K562 (cell line): ENCODE measurements at regions not wholly inside any gene's neighbourhood (a gene's known extent, or its start where the extent isn't known, plus 50 kb on each side); places are given as distances from the start of the nearest gene placed in this dataset.

Experiments
- ATAC-seq: fragments of 200-7000 bp; cut with Tn5 transposase; 3 replicates; pipeline ENCODE4 v1.9.1; 2020; ENCODE audit warnings: moderate library complexity
- BruUV-seq: library from RNA; stranded (reverse); fragments of 400-500 nt; replicated peaks from 2 replicates; lab custom pipeline; 2021; lab: Mats Ljungman, UMichigan
- CTCF ChIA-PET: fragments of 300-600 bp; formaldehyde crosslinking; extraction: SDS; loops from one replicate; lab custom pipeline; 2021; ENCODE audit warnings: low intra/inter-chr PET ratio; lab: Yijun Ruan, JAX
- POLR2A ChIA-PET: fragments of 300-600, 350-650 bp; sonication (Branson Sonifier 250); formaldehyde crosslinking; extraction: SDS; loops from one replicate; lab custom pipeline; 2021; ENCODE audit warnings: antibody characterized with exemption, inconsistent platforms; lab: Yijun Ruan, JAX
- DNase-seq, 4 experiments: peaks; one replicate each; pipeline versions ENCODE4 v3.0.0 to v3.0.0-alpha.2; 2011 to 2018; ENCODE audit warnings: low spot score in 3 of 4, mixed read lengths in 3 of 4; ENCODE audit errors: extremely low read depth in 1 of 4
- FAIRE-seq: peaks from 2 replicates; lab custom pipeline; 2011; peaks lifted over from hg19 to GRCh38; lab: Jason Lieb, UNC
- H2AFZ ChIP-seq: 2 replicates; pipeline ENCODE4 v1.6.0; 2011; ENCODE audit warnings: low read depth, low read length, control low read depth, inconsistent platforms
- H3K27ac ChIP-seq: fragments of 200-600 bp; 3 replicates; pipeline ENCODE4 v1.8.0; 2011; ENCODE audit warnings: low read depth, mild to moderate bottlenecking, control low read depth, inconsistent platforms, low read length, moderate library complexity, mixed read lengths; ENCODE audit errors: extremely low read depth
- H3K27me3 ChIP-seq, 2 experiments: fragments of 300-600 bp in 1 of 2; 2 replicates in 1 of 2; 3 replicates in 1 of 2; pipeline versions ENCODE4 v1.6.0 to v1.8.0; 2011; ENCODE audit warnings: inconsistent platforms in 2 of 2, low read length in 2 of 2, mild to moderate bottlenecking in 1 of 2, mixed read lengths in 1 of 2, moderate library complexity in 1 of 2; ENCODE audit not compliant: control insufficient read depth in 2 of 2, insufficient read depth in 2 of 2
- H3K36me3 ChIP-seq: fragments of 300-600 bp; 3 replicates; pipeline ENCODE4 v1.8.0; 2011; ENCODE audit warnings: mild to moderate bottlenecking, low read length, inconsistent platforms; ENCODE audit not compliant: control insufficient read depth, insufficient read depth
- H3K4me1 ChIP-seq, 2 experiments: fragments of 200-600 bp in 1 of 2; replicated peaks in 1 of 2; 2 replicates in 1 of 2; 3 replicates in 1 of 2; pipeline versions ENCODE4 v1.5.1 to v1.8.0; 2011; ENCODE audit warnings: inconsistent platforms in 2 of 2, low read length in 2 of 2, mild to moderate bottlenecking in 1 of 2, mixed read lengths in 1 of 2, moderate library complexity in 1 of 2; ENCODE audit not compliant: control insufficient read depth in 2 of 2, insufficient read depth in 2 of 2
- H3K4me2 ChIP-seq: 2 replicates; pipeline ENCODE4 v1.6.1; 2011; ENCODE audit warnings: low read length, control low read depth, inconsistent platforms, mixed read lengths; ENCODE audit not compliant: insufficient read depth
- H3K4me3 ChIP-seq: fragments of 200-600 bp; sonication (generic), shearing (Covaris generic); 2 replicates; pipeline ENCODE4 v1.5.1; 2016; ENCODE audit warnings: control low read depth, inconsistent platforms
- H3K79me2 ChIP-seq: fragments of 200-600 bp; 3 replicates; pipeline ENCODE4 v1.8.0; 2011; ENCODE audit warnings: low read length, inconsistent platforms; ENCODE audit not compliant: control insufficient read depth, insufficient read depth
- H3K9ac ChIP-seq, 2 experiments: 2 replicates each; pipeline versions ENCODE4 v1.6.0 to v1.6.1; 2011; ENCODE audit warnings: low read depth in 2 of 2, low read length in 2 of 2, control low read depth in 1 of 2, inconsistent platforms in 1 of 2, mild to moderate bottlenecking in 1 of 2, mixed read lengths in 1 of 2; ENCODE audit not compliant: insufficient read depth in 1 of 2
- H3K9me1 ChIP-seq: one replicate; pipeline ENCODE4 v1.6.0; 2011; ENCODE audit warnings: inconsistent platforms, mild to moderate bottlenecking, low read length, moderate library complexity; ENCODE audit not compliant: control insufficient read depth, insufficient read depth
- H3K9me3 ChIP-seq: replicated peaks from 2 replicates; pipeline ENCODE4 v1.5.1; 2011; ENCODE audit warnings: low read depth, low read length, inconsistent platforms; ENCODE audit not compliant: control insufficient read depth, insufficient read depth
- H4K20me1 ChIP-seq: replicated peaks from 2 replicates; pipeline ENCODE4 v1.6.1; 2011; ENCODE audit warnings: low read length, inconsistent platforms, mixed read lengths; ENCODE audit not compliant: control insufficient read depth, insufficient read depth
- BDP1 ChIP-seq: IDR thresholded peaks from 3 replicates; pipeline ENCODE4 v1.6.1; 2011; ENCODE audit not compliant: insufficient read length, insufficient read depth
- MLLT1 ChIP-seq, 2 experiments: fragments of 450-650 bp; IDR thresholded peaks; 2 replicates each; pipeline ENCODE4 v1.6.1; 2016
- MTA1 ChIP-seq: fragments of 450-650 bp; IDR thresholded peaks from 2 replicates; pipeline ENCODE4 v1.6.1; 2017; ENCODE audit warnings: borderline replicate concordance
- NFRKB ChIP-seq: fragments of 450-650 bp; IDR thresholded peaks from 2 replicates; pipeline ENCODE4 v1.6.1; 2016; ENCODE audit warnings: low read depth
- PBX2 ChIP-seq, 2 experiments: IDR thresholded peaks in 1 of 2; conservative IDR thresholded peaks in 1 of 2; 2 replicates each; pipeline ENCODE4 v1.6.1; 2016; ENCODE audit warnings: low read depth in 2 of 2, mild to moderate bottlenecking in 1 of 2, missing compliant biosample characterization in 1 of 2, missing genetic modification characterization in 1 of 2, moderate library complexity in 1 of 2
- SIN3B ChIP-seq: fragments of 450-650 bp; IDR thresholded peaks from 2 replicates; pipeline ENCODE4 v1.6.1; 2017; ENCODE audit warnings: low read depth, mild to moderate bottlenecking, moderate library complexity
- SMARCC2 ChIP-seq: fragments of 450-650 bp; IDR thresholded peaks from 2 replicates; pipeline ENCODE4 v1.6.1; 2017; ENCODE audit warnings: antibody characterized with exemption, moderate library complexity, mild to moderate bottlenecking, low read depth
- SRSF7 ChIP-seq: fragments of 200-400 bp; formaldehyde crosslinking; optimal IDR thresholded peaks from 2 replicates; pipeline ENCODE3; 2017; ENCODE audit warnings: mild to moderate bottlenecking, low read depth, low read length
- TCFL5 ChIP-seq: fragments of 250-450 bp; sonication (Bioruptor Pico); conservative IDR thresholded peaks from 2 replicates; pipeline ENCODE4 v1.6.1; 2021; ENCODE audit warnings: mild to moderate bottlenecking, moderate library complexity, matching md5 sums
- TEAD2 ChIP-seq: fragments of 450-650 bp; IDR thresholded peaks from 2 replicates; pipeline ENCODE4 v1.6.1; 2016; ENCODE audit warnings: missing genetic modification characterization, control low read depth, missing compliant biosample characterization
- TFAM ChIP-seq: fragments of 250-450 bp; sonication (Bioruptor Pico); conservative IDR thresholded peaks from 2 replicates; pipeline ENCODE4 v1.5.0; 2021; ENCODE audit warnings: mild to moderate bottlenecking, moderate library complexity
- ZFP91 ChIP-seq: sonication (generic); formaldehyde crosslinking; IDR thresholded peaks from 2 replicates; pipeline ENCODE4 v1.8.0; 2022; ENCODE audit warnings: mild to moderate bottlenecking, missing genetic modification reagents
- ZNF280A ChIP-seq: fragments of 450-650 bp; IDR thresholded peaks from 2 replicates; pipeline ENCODE4 v1.6.1; 2018; ENCODE audit warnings: mild to moderate bottlenecking, low read depth; ENCODE audit not compliant: partially characterized antibody
- ZNF717 ChIP-seq: fragments of 250-450 bp; sonication (Bioruptor Pico); IDR thresholded peaks from 2 replicates; pipeline ENCODE4 v1.5.0; 2021
- WGBS: fragments of 100-300 bp; shearing (Covaris generic); methylation state at CpG from one replicate; pipeline ENCODE4 v1.1.6; 2016; ENCODE audit warnings: low coverage, mixed read lengths; ENCODE audit not compliant: insufficient coverage; ENCODE audit errors: missing lambda C conversion rate; 5-methylcytosine and 5-hydroxymethylcytosine counted together
- in situ Hi-C: fragments of 300-500 bp; cut with MboI; formaldehyde crosslinking; loops from 4 replicates; pipeline ENCODE4 v1.15.0; 2018; ENCODE audit warnings: inconsistent platforms, mixed read lengths
- intact Hi-C: fragments of 100-400 bp; cut with micrococcal nuclease; formaldehyde crosslinking; loops from 2 replicates; pipeline ENCODE4 v1.14.2; 2022

GRCh38 chr4:53886090-53886489 lies 178.3 kb downstream of the CHIC2 start:
- no peak for ATAC-seq
- Histone ChIP-seq H3K27me3 (peaks cover 0 to 11% of the 10 kb centered on the region in 2 experiments; a peak in 4 of 5 replicates), H3K4me3 (no peak overlapping the region), H3K4me2 (no peak overlapping the region), H3K36me3 (no peaks in the 10 kb centered on the region), H3K79me2 (no peaks in the 10 kb centered on the region), H3K9me3 (no peaks in the 10 kb centered on the region), H3K4me1 (no peaks in the 10 kb centered on the region), H3K9ac (no peak overlapping the region), H3K9me1 (no peaks in the 10 kb centered on the region), H2AFZ (no peak overlapping the region), H3K27ac (no peak overlapping the region), H4K20me1 (no peaks in the 10 kb centered on the region)
- no peak for FAIRE-seq
- intact Hi-C loops (no loop called here), in situ Hi-C loops (no loop called here)
- WGBS: 4% methylated on average over 2 of the region's 2 CpGs
- DNase-seq: no peak
- ChIA-PET POLR2A (interaction anchor here (0.6 kb wide), 1 partner anchor 23 kb away, joined by 3 read pairs; no protein-coding TSS in a partner anchor), CTCF (no interaction called here)
- TF ChIP-seq TCFL5 (CRISPR knock-in tag) (no peak), SMARCC2 (no peak), ZFP91 (no peak), MLLT1 (IDR thresholded peaks at IDR 0.05) (no peak), SIN3B (no peak), PBX2 (CRISPR knock-in tag; IDR thresholded peaks at IDR 0.05; ENCODE audit: low read depth) (no peak), PBX2 (tag; conservative IDR thresholded peaks at IDR 0.05; ENCODE audit: low read depth) (no peak), BDP1 (no peak), MTA1 (no peak), SRSF7 (no peak), TFAM (CRISPR knock-in tag) (no peak), TEAD2 (tag) (no peak), ZNF280A (no peak), NFRKB (no peak), ZNF717 (CRISPR knock-in tag) (no peak)
- BruUV-seq: no TSS peak
